PC-9 (cell line): ENCODE measurements at regions not wholly inside any gene's neighbourhood (a gene's known extent, or its start where the extent isn't known, plus 50 kb on each side); places are given as distances from the start of the nearest gene placed in this dataset.

Source experiments
- CTCF ChIP-seq: fragments of 200-600 bp; sonication (generic); conservative IDR thresholded peaks from 2 replicates; pipeline ENCODE4 v1.6.1; 2017; ENCODE audit warnings: mixed run types, antibody characterized with exemption, mild to moderate bottlenecking, moderate library complexity
- EZH2 ChIP-seq: fragments of 200-600 bp; sonication (generic); IDR thresholded peaks from 2 replicates; pipeline ENCODE4 v1.8.0; 2017; ENCODE audit warnings: antibody characterized with exemption, low read depth

- peak; percentile 65 for TF ChIP-seq CTCF
- no peak for TF ChIP-seq EZH2
These were observed 73.6 kb upstream of the RBMX start for GRCh38 chrX:136953867-136954787.
